ENCODE measurements at regions not wholly inside any gene's neighbourhood (a gene's known extent, or its start where the extent isn't known, plus 50 kb on each side); places are given as distances from the start of the nearest gene placed in this dataset.

- no peak for DNase-seq (ENCODE audit: low read depth in 2 of 3, low spot score in 2 of 3)
These were observed 848.8 kb downstream of the HACE1 start for GRCh38 chr6:104010897-104011296.

GRCh38 chr6:104003803-104004516, 855.8 kb downstream of the HACE1 start:
- no peak for DNase-seq (ENCODE audit: low read depth in 2 of 3, low spot score in 2 of 3)

GRCh38 chr6:103995571-103995970, 864.1 kb downstream of the HACE1 start:
- no peak for DNase-seq (ENCODE audit: low read depth in 2 of 3, low spot score in 2 of 3)

GRCh38 chr6:103983860-103984259, 875.9 kb downstream of the HACE1 start:
- no peak for DNase-seq (ENCODE audit: low read depth in 2 of 3, low spot score in 2 of 3)

- no peak for DNase-seq (ENCODE audit: low read depth in 2 of 3, low spot score in 2 of 3)
These were observed 876.7 kb downstream of the HACE1 start for GRCh38 chr6:103983011-103983410.

GRCh38 chr6:103982574-103982973, 877.1 kb downstream of the HACE1 start:
- no peak for DNase-seq (ENCODE audit: low read depth in 2 of 3, low spot score in 2 of 3)

- DNase-seq (ENCODE audit: low read depth in 2 of 3, low spot score in 2 of 3), result no peak
These were observed 880.4 kb downstream of the HACE1 start for GRCh38 chr6:103979308-103979707.

GRCh38 chr6:103937389-103937788, 922.3 kb downstream of the HACE1 start:
- DNase-seq (ENCODE audit: low read depth in 2 of 3, low spot score in 2 of 3), result no peak

- DNase-seq (ENCODE audit: low read depth in 2 of 3, low spot score in 2 of 3), result no peak
These were observed 934.4 kb downstream of the HACE1 start for GRCh38 chr6:103925317-103925716.

- DNase-seq (ENCODE audit: low read depth in 2 of 3, low spot score in 2 of 3), result no peak
These were observed 949.7 kb downstream of the HACE1 start for GRCh38 chr6:103910018-103910417.

- no peak for DNase-seq (ENCODE audit: low read depth in 2 of 3, low spot score in 2 of 3)
These were observed 950.8 kb downstream of the HACE1 start for GRCh38 chr6:103908898-103909297.

GRCh38 chr6:103895136-103895535, 964.6 kb downstream of the HACE1 start:
- DNase-seq (ENCODE audit: low read depth in 2 of 3, low spot score in 2 of 3), result no peak

- DNase-seq (ENCODE audit: low read depth in 2 of 3, low spot score in 2 of 3), result no peak
These were observed 966.6 kb downstream of the HACE1 start for GRCh38 chr6:103893141-103893581.

GRCh38 chr6:103886951-103887350, 972.8 kb downstream of the HACE1 start:
- no peak for DNase-seq (ENCODE audit: low read depth in 2 of 3, low spot score in 2 of 3)

- no peak for DNase-seq (ENCODE audit: low read depth in 2 of 3, low spot score in 2 of 3)
These were observed 974.3 kb downstream of the HACE1 start for GRCh38 chr6:103885446-103885845.

- no peak for DNase-seq (ENCODE audit: low read depth in 2 of 3, low spot score in 2 of 3)
These were observed 979.9 kb downstream of the HACE1 start for GRCh38 chr6:103879800-103880199.

GRCh38 chr6:103875221-103875620, 984.5 kb downstream of the HACE1 start:
- no peak for DNase-seq (ENCODE audit: low read depth in 2 of 3, low spot score in 2 of 3)

GRCh38 chr6:103874575-103874974, 985.1 kb downstream of the HACE1 start:
- DNase-seq (ENCODE audit: low read depth in 2 of 3, low spot score in 2 of 3), result no peak

- DNase-seq (ENCODE audit: low read depth in 2 of 3, low spot score in 2 of 3), result no peak
These were observed 987.0 kb downstream of the HACE1 start for GRCh38 chr6:103872678-103873077.

GRCh38 chr6:103872233-103872632, 987.5 kb downstream of the HACE1 start:
- no peak for DNase-seq (ENCODE audit: low read depth in 2 of 3, low spot score in 2 of 3)

- no peak for DNase-seq (ENCODE audit: low read depth in 2 of 3, low spot score in 2 of 3)
These were observed 988.7 kb downstream of the HACE1 start for GRCh38 chr6:103870970-103871369.

- DNase-seq (ENCODE audit: low read depth in 2 of 3, low spot score in 2 of 3), result no peak
These were observed 997.4 kb downstream of the HACE1 start for GRCh38 chr6:103862297-103862696.

- DNase-seq (ENCODE audit: low read depth in 2 of 3, low spot score in 2 of 3), result no peak
These were observed 1001.7 kb downstream of the HACE1 start for GRCh38 chr6:103858003-103858402.
